ENCODE measurements at regions not wholly inside any gene's neighbourhood (a gene's known extent, or its start where the extent isn't known, plus 50 kb on each side); places are given as distances from the start of the nearest gene placed in this dataset.

- H3K4me3 ChIP-seq, result no peak overlapping the region
- peaks cover 3 to 13% of the 10 kb centered on the region in 2 donors for H3K4me1 ChIP-seq
- no peaks in the 10 kb centered on the region for H3K36me3 ChIP-seq
- TF ChIP-seq CTCF (IDR thresholded peaks at IDR 0.05), result no peak
- no peaks in the 10 kb centered on the region for H3K27me3 ChIP-seq
- no peak overlapping the region for H3K27ac ChIP-seq
- intact Hi-C loops (cut with DNase I), result no loop called here
- DNase-seq (ENCODE audit: low spot score in 2 of 2), result no peak
- no peaks in the 10 kb centered on the region for H3K9me3 ChIP-seq
Observed at GRCh38 chr1:244318512-244318911, 133.2 kb downstream of the ADSS2 start.

GRCh38 chr1:244319283-244320132, 132.2 kb downstream of the ADSS2 start:
- H3K27me3 ChIP-seq, result no peaks in the 10 kb centered on the region
- peaks cover 3 to 14% of the 10 kb centered on the region in 2 donors for H3K4me1 ChIP-seq
- no peak for DNase-seq (ENCODE audit: low spot score in 2 of 2)
- no peak overlapping the region for H3K27ac ChIP-seq
- no peaks in the 10 kb centered on the region for H3K9me3 ChIP-seq
- no peak for TF ChIP-seq CTCF (IDR thresholded peaks at IDR 0.05)
- no peaks in the 10 kb centered on the region for H3K36me3 ChIP-seq
- intact Hi-C loops (cut with DNase I), result loop anchor here (5.0 kb wide), 1 partner anchor 133 kb away; the partner anchor contains the start of gene ADSS2
- no peak overlapping the region for H3K4me3 ChIP-seq

GRCh38 chr1:244322181-244322580, 129.5 kb downstream of the ADSS2 start:
- H3K4me3 ChIP-seq, result no peak overlapping the region
- no peaks in the 10 kb centered on the region for H3K36me3 ChIP-seq
- H3K27ac ChIP-seq, result peak overlapping the region; percentile 71 to 74
- no peaks in the 10 kb centered on the region for H3K27me3 ChIP-seq
- no peak for DNase-seq (ENCODE audit: low spot score in 2 of 2)
- intact Hi-C loops (cut with DNase I), result loop anchor here (5.0 kb wide), 1 partner anchor 130 kb away; the partner anchor contains the start of gene ADSS2
- H3K4me1 ChIP-seq, result peaks cover 3 to 18% of the 10 kb centered on the region in 2 donors
- no peak for TF ChIP-seq CTCF (IDR thresholded peaks at IDR 0.05)
- H3K9me3 ChIP-seq, result no peaks in the 10 kb centered on the region

GRCh38 chr1:244322791-244323521, 128.8 kb downstream of the ADSS2 start:
- peak overlapping the region; percentile 32 to 36 for H3K4me3 ChIP-seq
- no peaks in the 10 kb centered on the region for H3K9me3 ChIP-seq

More at GRCh38 chr1:244322791-244323521, 128.8 kb downstream of the ADSS2 start:
- peak in 1 of 2 donors; percentile 75 for DNase-seq (ENCODE audit: low spot score in 2 of 2)
- peak overlapping the region; percentile 71 to 74 for H3K27ac ChIP-seq
- H3K36me3 ChIP-seq, result no peaks in the 10 kb centered on the region
- intact Hi-C loops (cut with DNase I), result loop anchor here (5.0 kb wide), 1 partner anchor 129 kb away; the partner anchor contains the start of gene ADSS2
- no peaks in the 10 kb centered on the region for H3K27me3 ChIP-seq
- TF ChIP-seq CTCF (IDR thresholded peaks at IDR 0.05), result no peak
- H3K4me1 ChIP-seq, result peaks cover 3 to 18% of the 10 kb centered on the region in 2 donors
